NCI-H460 (cell line): ENCODE measurements at regions not wholly inside any gene's neighbourhood (a gene's known extent, or its start where the extent isn't known, plus 50 kb on each side); places are given as distances from the start of the nearest gene placed in this dataset.
"Not testable (repeated sequence)": the region's sequence is repeated elsewhere in the genome, so short reads cannot be mapped to it uniquely, and the experiment has no call there.

Experiments used
- DNase-seq: peaks from one replicate; pipeline ENCODE4 v3.0.0-alpha.2; 2016; ENCODE audit warnings: low read depth; ENCODE audit errors: extremely low read depth

DNA sequence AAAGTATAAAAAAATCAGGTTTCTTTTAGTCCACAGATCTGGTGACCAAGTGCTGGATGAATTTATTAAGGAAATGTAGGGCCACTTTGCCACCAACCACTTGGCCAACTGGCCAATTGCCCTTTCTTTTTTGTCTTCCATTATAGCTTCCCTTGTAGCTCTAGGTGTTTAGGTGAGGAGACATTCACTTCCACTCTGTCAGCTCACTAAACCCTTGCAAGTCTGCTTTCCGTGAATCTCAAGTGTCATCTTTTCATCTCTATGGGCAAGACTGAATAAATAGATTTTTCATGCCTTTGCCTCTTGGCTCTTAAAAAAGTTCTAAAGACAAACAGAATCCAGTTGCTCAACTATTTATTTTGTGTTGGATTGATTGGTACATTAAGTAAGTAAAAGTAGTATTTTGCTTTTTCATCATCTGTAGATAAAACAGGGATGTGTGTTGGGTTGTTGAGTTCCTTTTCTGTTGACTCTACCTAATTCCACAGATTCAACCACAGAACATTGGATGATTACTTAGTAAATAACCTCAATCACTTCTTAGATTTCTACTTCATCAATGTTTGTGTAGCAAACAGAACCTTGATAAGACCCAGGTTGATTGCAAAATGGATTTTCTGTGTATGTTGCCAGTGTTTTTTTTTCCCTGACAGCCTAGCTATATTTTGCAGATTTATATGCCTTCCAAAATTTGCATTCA, 68.1 kb upstream of the GRXCR1 start:
- no peak for DNase-seq

DNA sequence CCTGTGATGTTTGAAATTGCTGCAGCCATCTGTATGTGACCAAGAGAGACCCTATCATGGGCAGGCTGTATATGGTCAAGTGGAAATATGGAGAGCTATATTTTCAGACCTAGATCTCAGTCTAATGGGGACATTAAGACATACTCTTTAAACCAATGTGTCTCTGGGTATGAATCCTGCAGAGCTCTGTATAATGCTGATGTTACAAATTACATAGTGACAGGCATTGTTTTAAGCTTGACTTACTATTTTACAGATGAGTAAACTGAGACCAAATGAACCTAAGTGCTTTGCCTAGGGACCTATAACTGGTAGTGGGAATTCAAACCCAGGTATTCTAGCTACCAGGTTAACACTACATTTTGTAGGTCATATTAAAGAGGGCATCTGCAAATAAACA, 71.3 kb upstream of the GRXCR1 start:
- no peak for DNase-seq

DNA sequence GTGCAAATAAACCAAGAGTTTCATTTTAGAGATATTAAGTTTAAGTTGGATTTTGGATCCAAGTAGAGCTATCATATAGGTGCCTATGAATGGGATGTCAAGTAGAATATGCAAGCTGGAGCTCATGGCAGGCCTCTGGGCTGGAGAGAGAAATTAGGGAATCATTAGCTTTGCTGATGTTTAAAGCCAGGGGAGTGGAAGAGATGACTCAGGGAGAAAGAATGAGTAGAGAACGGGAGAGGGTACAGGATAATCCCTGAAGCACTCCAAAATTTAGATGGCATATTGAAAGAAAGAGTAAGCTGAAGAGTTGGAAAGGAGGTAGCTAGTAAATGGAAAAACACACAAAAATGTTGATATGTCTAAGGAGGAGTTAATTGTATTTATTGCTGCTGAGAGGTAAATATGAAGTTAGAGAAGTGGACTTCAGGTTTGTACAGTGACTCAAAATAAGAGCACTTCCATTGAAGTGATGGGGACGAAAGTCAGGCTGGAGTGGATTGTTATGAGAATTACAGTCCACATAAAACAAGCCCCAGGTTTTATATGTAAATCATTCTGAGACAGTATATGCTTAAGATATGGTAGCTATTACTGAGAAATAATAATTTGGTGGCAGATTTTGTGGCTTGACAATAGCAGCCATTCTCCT, 72.5 kb upstream of the GRXCR1 start:
- DNase-seq = no peak

DNA sequence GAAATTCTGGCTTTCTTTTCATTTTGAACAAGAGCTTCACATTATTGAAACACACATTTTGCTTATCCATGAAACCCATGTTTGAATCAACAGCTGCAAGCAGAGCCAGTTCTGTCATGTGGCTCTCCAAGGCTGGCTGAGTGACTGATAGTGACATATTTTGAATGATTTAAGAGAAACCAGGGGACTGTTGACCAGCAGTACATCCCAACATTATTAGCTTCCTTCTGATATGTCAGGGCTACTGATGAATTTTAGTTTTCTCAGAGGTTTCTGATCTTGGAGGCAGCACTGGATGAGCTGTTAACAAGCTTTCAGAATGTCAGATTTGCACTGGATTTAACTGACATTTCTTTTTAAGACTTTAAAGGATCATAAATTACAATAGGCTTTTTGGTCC, 74.6 kb upstream of the GRXCR1 start:
- no peak for DNase-seq

DNA sequence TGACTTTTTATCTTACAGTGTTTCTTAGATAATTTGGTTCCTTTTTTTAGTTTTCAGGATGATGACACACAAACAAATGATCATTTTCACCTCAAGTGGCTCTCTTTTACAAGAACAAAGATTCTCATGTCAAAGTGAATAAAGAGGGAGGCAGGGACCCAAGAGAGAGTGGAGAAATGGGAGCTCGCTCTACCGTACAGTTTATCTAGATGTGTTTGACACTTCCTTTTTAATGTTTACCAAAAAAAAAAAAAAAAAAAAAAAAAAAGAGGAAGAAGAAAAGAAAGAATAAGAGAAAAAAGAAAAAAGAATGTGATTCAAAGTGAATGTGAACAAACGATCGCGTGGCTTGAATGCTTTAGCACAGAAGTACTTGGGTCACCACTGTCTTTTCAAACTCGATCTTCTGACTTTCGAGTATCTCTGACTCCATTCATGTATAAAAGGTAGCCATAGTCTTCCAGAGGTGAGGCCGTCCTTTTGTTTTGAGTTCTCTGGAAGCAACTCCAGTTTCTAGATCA, 75.6 kb upstream of the GRXCR1 start:
- DNase-seq = no peak

DNA sequence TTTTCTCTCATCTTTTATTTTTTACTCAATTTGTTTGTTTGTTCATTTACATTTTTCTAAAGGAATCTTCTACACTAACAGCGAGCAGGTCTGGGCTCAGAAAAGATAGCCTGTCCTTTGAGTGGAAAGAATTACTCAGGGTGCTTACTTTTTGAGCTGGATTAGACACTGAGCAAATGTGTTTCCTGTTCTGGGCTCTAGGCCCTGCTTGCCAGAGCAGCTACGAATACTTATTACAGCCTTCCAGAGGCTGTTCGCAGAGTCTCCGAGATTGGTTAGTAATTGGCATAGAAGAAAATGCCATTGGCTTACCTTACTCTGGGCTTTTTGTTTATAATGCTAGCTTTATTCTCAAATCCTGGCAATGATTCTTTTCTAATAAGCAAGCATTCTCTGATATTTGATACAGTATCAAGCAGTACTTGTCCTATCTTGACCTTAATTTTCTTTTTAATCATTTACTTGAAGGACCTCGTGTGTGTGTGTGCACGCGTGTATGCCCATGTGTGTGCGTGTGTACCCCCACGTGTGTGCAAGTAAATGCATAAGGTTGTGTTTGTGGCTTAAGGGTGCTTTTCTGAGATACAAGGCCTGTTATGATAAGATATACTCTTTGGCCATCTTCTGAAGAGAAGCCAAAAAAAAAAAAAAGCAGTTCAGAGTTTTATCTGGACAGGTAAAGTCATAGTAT, 76.2 kb upstream of the GRXCR1 start:
- DNase-seq = no peak

DNA sequence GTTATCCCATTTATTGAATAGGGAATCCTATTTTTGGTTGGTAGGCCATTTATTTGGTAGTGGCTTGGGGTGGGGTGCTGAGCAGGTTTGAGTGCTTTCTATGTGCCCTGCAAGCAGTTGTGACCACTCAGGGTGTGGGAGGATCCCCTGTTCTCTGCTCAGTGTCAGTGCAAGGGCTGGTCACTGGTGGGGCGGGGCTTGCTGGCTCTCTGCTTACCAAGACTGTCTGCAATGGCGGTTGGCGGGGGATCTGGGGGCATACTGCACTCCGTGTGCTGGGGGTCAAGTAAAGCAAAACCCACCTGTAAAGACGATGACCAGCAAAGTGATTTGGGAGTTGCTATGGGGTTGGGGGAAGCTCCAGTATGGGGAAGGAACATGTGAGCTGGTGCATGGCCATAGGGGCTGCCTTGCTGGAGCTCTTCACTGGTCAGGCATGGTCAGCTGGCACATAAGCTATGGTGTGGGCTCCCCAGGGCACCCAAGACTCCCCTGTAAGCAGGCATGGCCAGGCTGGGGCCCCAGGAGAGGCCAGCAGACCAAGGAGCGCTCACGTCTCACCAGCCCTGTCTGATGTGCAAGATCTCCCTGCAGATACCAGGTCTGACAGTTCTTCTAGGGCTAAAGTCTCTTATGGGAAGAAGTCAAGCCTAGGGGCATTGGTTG, 83.0 kb upstream of the GRXCR1 start:
- no peak for DNase-seq

DNA sequence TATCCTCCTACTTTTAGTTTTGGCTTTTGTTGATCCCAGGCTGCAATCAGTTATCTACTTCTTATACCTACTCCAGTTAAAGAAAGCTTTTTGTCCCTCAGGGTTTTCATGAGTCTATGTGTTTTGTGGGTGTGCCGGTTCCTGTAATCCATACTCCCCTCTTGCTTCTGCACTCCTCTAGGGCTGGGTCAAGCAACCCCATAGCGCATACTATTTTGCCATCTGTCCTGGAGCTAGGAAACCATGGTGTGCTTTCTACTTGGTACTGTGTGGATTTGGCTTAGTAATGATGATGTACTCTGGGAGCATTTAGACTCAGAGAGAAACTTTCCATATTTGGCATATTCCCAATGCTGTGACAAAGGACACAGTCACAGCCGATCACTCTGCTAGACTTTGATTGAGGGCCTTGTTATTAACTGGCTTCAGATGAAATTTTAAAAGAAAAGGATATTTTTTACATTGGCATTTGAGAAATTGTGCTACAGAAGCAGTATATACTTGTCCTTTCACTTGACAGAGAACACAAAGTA, 86.1 kb upstream of the GRXCR1 start:
- DNase-seq = no peak

DNA sequence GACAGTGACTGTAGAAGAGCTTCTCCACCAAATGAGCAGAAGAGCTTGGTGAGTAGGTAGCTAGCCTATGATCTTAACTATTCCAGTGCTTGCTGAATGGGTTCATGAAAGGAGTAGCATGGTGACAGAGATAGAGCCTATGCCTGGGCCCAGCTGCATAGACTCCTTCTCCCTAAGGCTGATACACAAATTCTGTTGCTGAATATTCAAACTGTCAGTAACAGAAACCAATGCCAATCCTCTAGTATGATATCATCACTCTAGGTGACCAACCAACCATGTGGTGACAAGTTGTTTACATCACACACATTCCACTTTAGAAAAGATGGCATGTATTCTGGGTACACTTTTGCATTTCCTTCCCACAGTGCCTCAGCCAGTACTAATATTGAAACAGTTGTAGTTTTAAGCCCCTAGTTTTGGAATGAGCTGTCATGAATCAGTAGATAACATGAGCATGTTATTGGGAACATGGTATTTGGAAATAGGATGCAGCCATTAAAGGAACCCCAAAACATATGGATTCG, 103.4 kb upstream of the GRXCR1 start:
- DNase-seq = no peak

DNA sequence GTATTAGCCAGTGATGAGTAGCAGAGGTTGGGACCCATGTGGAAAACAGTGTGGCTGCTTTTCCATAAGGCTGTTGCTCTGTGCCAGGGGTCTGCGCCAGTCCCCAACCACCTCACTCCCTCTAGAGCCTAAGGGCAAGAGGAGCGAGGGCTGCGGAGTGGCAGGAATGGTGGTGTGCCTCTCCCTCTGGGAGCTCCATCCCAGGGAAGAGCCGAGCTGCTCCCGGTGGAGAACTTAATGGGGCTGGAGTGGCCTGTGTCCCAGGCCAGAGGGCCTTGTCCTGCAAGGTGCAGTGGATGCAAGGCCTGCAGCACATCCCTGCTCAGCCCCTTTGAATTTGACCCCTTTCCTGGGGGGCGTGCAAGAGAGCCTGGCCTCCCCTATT, 105.4 kb upstream of the GRXCR1 start:
- DNase-seq = no peak

DNA sequence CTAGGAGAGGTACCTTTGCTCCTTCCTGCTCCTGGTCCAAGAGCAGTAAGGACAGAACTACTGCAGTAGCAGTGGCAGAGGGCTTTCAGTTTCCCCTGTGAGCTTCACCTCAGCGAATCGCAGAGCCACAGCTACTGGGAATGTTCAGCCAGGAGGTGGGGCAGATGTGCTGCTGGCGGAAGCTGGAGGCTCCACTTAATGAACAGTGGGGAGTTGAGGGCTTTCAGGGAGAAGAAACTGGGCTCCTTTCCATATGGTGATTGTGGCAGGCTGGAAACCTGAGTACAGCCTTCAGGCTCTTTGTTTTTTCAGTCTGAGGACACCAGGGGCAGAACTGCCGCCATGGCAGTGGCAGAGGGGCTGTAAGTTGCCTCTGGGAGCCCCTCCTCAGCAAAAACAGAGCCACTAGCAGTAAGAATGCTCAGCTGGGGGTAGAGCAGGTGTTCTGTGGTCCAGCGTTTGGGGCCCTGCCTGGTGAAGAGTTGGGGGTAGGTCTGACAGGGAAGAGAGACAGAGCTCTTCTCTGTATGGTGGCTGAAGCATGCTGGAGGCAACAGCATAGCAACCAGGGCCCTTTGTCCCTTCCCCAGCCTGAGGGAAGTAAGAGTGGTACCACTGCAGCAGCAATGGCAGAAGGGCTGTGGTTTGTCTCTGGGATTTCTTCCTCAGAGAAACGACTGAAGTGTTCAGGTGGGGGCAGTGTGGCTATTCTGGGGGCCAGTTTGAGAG, 106.0 kb upstream of the GRXCR1 start:
- no peak for DNase-seq

DNA sequence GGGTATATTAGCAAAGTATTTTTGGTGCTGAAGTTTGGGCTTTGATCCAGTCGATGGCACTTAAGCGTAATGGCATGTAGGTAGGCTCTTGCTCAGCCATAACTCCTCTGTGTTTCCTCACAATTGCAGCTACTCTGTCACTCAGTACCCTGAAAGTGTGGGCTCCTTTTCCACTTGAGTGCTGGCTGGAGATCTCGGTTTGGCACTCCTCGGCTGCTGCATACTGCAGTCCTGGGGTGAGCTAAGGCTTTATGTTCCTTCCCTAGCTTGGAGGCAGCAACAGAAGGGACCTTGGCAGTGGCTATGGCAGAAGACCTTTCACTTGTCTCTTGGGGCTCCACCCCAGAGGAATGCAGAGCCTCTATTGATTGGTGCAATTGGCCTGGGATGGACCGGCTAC, 106.7 kb upstream of the GRXCR1 start:
- no peak for DNase-seq

DNA sequence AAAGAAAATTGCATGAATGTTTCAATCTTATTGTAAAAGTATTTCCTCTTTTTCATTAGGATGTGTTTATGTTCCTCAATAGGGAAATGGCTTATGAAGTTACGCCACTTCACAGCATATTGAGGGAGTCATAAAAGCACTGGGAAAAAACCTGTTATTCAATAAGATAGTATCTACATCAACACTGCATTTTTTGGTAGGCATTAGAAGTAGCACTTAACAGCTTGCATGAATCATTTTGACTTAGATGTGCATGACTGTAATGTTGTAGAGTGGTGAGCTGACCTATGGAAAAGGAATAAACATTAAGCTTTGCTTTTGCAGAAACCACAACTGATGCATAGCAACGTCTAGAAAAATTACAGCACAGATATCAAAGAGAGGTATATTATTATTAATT, 111.2 kb upstream of the GRXCR1 start:
- DNase-seq = no peak

DNA sequence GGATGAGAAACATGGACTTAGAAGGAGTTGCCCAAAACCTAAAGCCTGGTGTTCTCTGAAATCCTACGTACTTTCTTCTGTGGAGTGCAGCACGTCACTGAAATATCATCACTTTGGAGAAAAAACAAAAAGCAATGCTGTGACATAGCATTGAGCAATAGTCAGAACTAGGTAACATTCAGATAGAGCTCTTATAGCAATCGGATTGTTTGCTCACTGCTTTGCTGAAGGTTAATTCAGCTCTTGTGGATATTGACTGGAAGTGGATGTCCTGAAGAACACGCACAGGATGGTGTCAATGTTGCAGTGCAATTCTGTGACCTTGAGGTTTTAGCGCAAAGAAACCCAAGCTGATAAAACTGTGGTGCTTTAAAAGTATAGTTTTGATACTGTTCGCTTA, 114.2 kb upstream of the GRXCR1 start:
- no peak for DNase-seq

DNA sequence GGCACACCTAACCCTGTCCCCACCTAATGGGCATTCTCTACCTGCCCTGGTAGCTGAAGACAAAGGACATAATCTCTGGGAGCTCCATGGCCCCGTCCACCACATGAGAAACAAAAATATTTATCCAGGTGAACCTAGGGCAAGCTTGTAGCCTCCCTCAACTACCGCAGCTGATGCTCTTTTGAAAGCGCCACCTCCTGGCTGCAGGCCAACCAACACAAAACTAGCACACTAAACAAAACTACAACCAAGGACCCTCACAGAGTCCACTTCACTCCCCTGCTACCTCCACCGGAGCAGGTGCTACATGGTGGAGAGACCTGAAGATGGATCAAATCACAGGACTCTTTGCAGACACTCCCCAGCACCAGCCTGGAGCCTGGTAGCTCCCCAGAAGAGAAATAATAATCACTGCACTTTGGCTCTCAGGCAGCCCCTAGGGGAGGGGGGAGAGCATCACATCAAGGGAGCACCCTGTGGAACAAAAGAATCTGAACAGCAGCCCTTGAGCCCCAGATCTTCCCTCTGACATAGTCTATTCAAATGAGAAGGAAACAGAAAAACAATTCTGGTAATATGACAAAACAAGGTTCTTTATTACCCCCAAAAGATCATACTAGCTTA, 111.3 kb upstream of the ATP8A1 start:
- no peak for DNase-seq

DNA sequence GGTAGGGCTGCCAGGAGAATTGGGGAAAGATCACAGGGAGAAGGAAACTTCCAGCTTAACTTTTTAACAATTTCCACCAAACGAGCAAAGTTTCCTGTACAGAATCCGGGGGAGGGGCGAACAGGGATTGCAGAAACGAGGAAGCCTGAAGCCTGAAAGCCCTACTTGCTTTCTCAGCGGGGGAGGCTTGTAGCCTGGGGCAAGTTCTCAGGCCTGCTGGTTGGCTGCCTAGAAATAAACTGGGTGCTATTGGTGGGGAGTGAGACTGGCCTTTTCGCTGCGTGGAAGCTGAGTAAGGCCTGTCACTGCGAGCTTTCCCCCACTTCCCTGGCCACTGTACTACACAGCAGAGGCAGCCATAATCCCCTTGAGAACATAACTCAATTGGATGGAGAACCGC, 110.8 kb upstream of the ATP8A1 start:
- no peak for DNase-seq

DNA sequence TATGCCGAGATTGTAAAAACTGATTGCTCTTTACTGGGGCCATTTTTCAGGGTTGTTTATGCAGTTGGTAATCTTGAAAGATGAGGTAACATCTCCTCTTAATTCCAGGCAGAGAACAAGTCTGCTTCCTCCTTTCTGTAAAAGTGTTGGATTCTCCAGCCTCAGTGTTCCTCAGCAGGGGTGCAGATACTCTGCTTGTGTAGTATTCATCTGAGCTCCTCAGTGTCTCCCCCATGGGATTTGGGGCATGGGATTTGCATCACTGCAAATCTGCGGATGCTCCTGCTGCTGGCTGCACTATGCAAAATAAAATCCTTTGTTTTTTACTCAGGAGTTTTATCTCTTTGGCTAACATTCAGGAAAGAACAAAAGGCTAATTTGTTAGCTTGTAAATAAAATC, 104.9 kb upstream of the ATP8A1 start:
- no peak for DNase-seq

DNA sequence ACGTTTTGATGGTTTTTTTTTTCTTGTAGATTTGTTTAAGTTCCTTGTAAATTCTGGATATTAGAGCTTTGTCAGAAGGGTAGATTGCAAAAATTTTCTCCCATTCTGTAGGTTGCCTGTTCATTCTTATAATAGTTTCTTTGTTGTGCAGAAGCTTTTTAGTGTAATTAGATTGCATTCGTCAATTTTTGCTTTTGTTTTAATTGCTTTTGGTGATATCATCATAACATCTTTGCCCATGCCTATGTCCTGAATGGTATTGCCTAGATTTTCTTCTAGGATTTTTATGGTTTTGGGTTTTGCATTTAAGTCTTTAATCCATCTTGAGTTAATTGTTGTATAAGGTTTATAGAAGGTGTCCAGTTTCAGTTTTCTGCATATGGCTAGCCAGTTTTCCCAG, 98.1 kb upstream of the ATP8A1 start:
- not testable (repeated sequence) for DNase-seq

DNA sequence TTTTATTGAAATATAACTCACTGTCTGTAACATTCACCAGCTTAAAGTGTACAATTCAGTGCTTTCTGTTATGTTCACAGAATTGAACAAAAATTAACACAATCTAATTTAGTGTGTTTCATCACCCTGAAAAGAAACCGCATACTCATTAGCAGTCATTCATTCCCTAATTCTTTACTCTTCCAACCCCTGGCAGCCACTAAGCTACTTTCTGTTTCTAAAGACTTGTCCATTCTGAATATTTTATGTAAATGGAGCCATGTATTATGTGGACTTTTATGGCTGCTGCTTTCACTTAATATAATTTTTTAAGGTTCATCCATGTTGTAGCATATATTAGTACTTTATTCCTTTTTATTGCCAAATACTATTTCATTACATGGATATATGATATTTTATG, 94.7 kb upstream of the ATP8A1 start:
- no peak for DNase-seq

DNA sequence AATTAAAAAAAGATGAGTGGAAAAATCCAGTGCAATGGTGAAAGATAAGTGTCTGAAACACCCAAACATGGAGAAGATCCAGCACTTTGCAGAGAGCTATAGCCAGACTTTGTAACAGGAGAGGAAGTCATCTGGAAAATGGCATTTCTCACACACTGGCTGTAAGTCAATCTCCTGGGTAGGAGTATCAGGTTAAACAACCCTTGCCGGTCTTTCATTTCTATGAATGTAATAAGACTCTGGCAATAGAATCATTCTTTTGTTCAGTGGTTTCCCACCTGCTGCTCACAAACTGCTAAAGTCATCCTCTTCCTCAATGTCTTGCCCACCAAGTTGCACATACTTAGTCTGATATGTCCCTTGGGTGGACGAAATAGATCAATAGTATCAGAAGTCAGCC, 94.0 kb upstream of the ATP8A1 start:
- no peak for DNase-seq
